Renal pelvis (tissue), 1 donor: ENCODE measurements at regions not wholly inside any gene's neighbourhood (a gene's known extent, or its start where the extent isn't known, plus 50 kb on each side); places are given as distances from the start of the nearest gene placed in this dataset.

Experiments used
- DNase-seq: peaks from one replicate; pipeline ENCODE4 v3.0.0-alpha.2; 2013

GRCh38 chr12:124096109-124096508 is 123.1 kb downstream of the ZNF664 start:
- no peak for DNase-seq

- no peak for DNase-seq
These were observed 123.9 kb downstream of the ZNF664 start for GRCh38 chr12:124096869-124097434.

- DNase-seq, result no peak
These were observed 124.7 kb downstream of the ZNF664 start for GRCh38 chr12:124097701-124098100.

GRCh38 chr12:124098101-124098757 is 125.2 kb downstream of the ZNF664 start:
- no peak for DNase-seq

- no peak for DNase-seq
These were observed 125.9 kb downstream of the ZNF664 start for GRCh38 chr12:124098887-124099286.

- no peak for DNase-seq
These were observed 126.6 kb downstream of the ZNF664 start for GRCh38 chr12:124099661-124100060.

GRCh38 chr12:124100572-124101178 is 127.7 kb downstream of the ZNF664 start:
- no peak for DNase-seq

GRCh38 chr12:124105546-124105945 is 132.5 kb downstream of the ZNF664 start:
- no peak for DNase-seq

GRCh38 chr12:124107351-124107750 is 134.3 kb downstream of the ZNF664 start:
- DNase-seq, result no peak

GRCh38 chr12:124109760-124110159 is 136.7 kb downstream of the ZNF664 start:
- DNase-seq, result no peak

- DNase-seq, result no peak
These were observed 137.4 kb downstream of the ZNF664 start for GRCh38 chr12:124110372-124110883.

GRCh38 chr12:124111006-124111405 is 138.0 kb downstream of the ZNF664 start:
- no peak for DNase-seq

GRCh38 chr12:124114316-124114715 is 141.3 kb downstream of the ZNF664 start:
- DNase-seq, result no peak

- no peak for DNase-seq
These were observed 142.5 kb downstream of the ZNF664 start for GRCh38 chr12:124115496-124115895.

- DNase-seq, result no peak
These were observed 143.1 kb downstream of the ZNF664 start for GRCh38 chr12:124115976-124116690.

- DNase-seq, result no peak
These were observed 147.7 kb downstream of the ZNF664 start for GRCh38 chr12:124120739-124121138.

GRCh38 chr12:124122722-124123121 is 149.7 kb downstream of the ZNF664 start:
- no peak for DNase-seq

GRCh38 chr12:124123296-124124000 is 150.4 kb downstream of the ZNF664 start:
- DNase-seq, result no peak

GRCh38 chr12:124125203-124125871 is 152.3 kb downstream of the ZNF664 start:
- DNase-seq, result no peak

GRCh38 chr12:124126950-124127655 is 154.1 kb downstream of the ZNF664 start:
- no peak for DNase-seq

- no peak for DNase-seq
These were observed 156.1 kb downstream of the ZNF664 start for GRCh38 chr12:124129132-124129531.
